ENCODE measurements at regions not wholly inside any gene's neighbourhood (a gene's known extent, or its start where the extent isn't known, plus 50 kb on each side); places are given as distances from the start of the nearest gene placed in this dataset.

GRCh38 chr1:181341026-181341632 is 142.2 kb upstream of the CACNA1E start:
- H3K27ac ChIP-seq = no peak overlapping the region
- intact Hi-C loops (cut with DNase I; ENCODE audit: low total_unique reads) = no loop called here
- H3K27me3 ChIP-seq = no peaks in the 10 kb centered on the region
- H3K4me3 ChIP-seq = no peak overlapping the region
- H3K36me3 ChIP-seq = no peaks in the 10 kb centered on the region
- TF ChIP-seq CTCF (IDR thresholded peaks at IDR 0.05) (no peak), POLR2A (IDR thresholded peaks at IDR 0.05) (no peak)
- DNase-seq = no peak
- no peaks in the 10 kb centered on the region for H3K9me3 ChIP-seq
- H3K4me1 ChIP-seq = no peaks in the 10 kb centered on the region

GRCh38 chr1:181344091-181344490 is 139.2 kb upstream of the CACNA1E start:
- no peaks in the 10 kb centered on the region for H3K9me3 ChIP-seq
- TF ChIP-seq CTCF (IDR thresholded peaks at IDR 0.05) (no peak), POLR2A (IDR thresholded peaks at IDR 0.05) (no peak)
- DNase-seq = no peak
- no peak overlapping the region for H3K27ac ChIP-seq
- no peak overlapping the region for H3K4me3 ChIP-seq
- H3K36me3 ChIP-seq = no peaks in the 10 kb centered on the region
- H3K27me3 ChIP-seq = no peaks in the 10 kb centered on the region
- intact Hi-C loops (cut with DNase I; ENCODE audit: low total_unique reads) = no loop called here
- H3K4me1 ChIP-seq = no peaks in the 10 kb centered on the region

GRCh38 chr1:181345146-181345545 is 138.2 kb upstream of the CACNA1E start:
- H3K9me3 ChIP-seq = no peaks in the 10 kb centered on the region
- DNase-seq = no peak
- H3K36me3 ChIP-seq = no peaks in the 10 kb centered on the region
- no peak overlapping the region for H3K4me3 ChIP-seq
- intact Hi-C loops (cut with DNase I; ENCODE audit: low total_unique reads) = no loop called here
- no peak overlapping the region for H3K27ac ChIP-seq
- H3K27me3 ChIP-seq = no peaks in the 10 kb centered on the region
- H3K4me1 ChIP-seq = no peaks in the 10 kb centered on the region
- no peak for TF ChIP-seq CTCF (IDR thresholded peaks at IDR 0.05)
- TF ChIP-seq POLR2A (IDR thresholded peaks at IDR 0.05) = no peak

- no peak for TF ChIP-seq POLR2A (IDR thresholded peaks at IDR 0.05)
- TF ChIP-seq CTCF (IDR thresholded peaks at IDR 0.05) = no peak
- Histone ChIP-seq H3K27me3 (no peaks in the 10 kb centered on the region), H3K36me3 (no peaks in the 10 kb centered on the region), H3K27ac (no peak overlapping the region), H3K4me1 (no peaks in the 10 kb centered on the region), H3K4me3 (no peak overlapping the region), H3K9me3 (no peaks in the 10 kb centered on the region)
- DNase-seq = no peak
- intact Hi-C loops (cut with DNase I; ENCODE audit: low total_unique reads) = no loop called here
Observed at GRCh38 chr1:181347495-181348390, 135.6 kb upstream of the CACNA1E start.

GRCh38 chr1:181349512-181349911 is 133.8 kb upstream of the CACNA1E start:
- intact Hi-C loops (cut with DNase I; ENCODE audit: low total_unique reads) = no loop called here
- no peak overlapping the region for H3K27ac ChIP-seq
- no peaks in the 10 kb centered on the region for H3K36me3 ChIP-seq
- no peak overlapping the region for H3K4me3 ChIP-seq
- H3K4me1 ChIP-seq = no peaks in the 10 kb centered on the region
- TF ChIP-seq POLR2A (IDR thresholded peaks at IDR 0.05) = no peak
- no peak for TF ChIP-seq CTCF (IDR thresholded peaks at IDR 0.05)
- no peaks in the 10 kb centered on the region for H3K27me3 ChIP-seq
- DNase-seq = no peak
- H3K9me3 ChIP-seq = no peaks in the 10 kb centered on the region
